MM.1S (cell line): ENCODE measurements at regions not wholly inside any gene's neighbourhood (a gene's known extent, or its start where the extent isn't known, plus 50 kb on each side); places are given as distances from the start of the nearest gene placed in this dataset.

Source experiments
- CTCF ChIP-seq: fragments of 300-600 bp; sonication (generic); IDR thresholded peaks from 2 replicates; pipeline ENCODE4 v1.5.1; 2016; ENCODE audit warnings: antibody characterized with exemption, low read length, mixed read lengths
- EZH2 ChIP-seq: fragments of 300-600 bp; sonication (generic); optimal IDR thresholded peaks from 2 replicates; pipeline ENCODE3; 2017; ENCODE audit warnings: low read depth, mild to moderate bottlenecking, antibody characterized with exemption, low read length, mixed read lengths
- EZH2phosphoT487 ChIP-seq: fragments of 300-600 bp; sonication (generic); IDR thresholded peaks from 2 replicates; pipeline ENCODE4 v1.6.1; 2018; ENCODE audit warnings: antibody characterized with exemption, low read length

GRCh38 chr11:62026739-62027370 lies 59.4 kb upstream of the FTH1 start:
- TF ChIP-seq EZH2 (no peak), CTCF (no peak), EZH2phosphoT487 (no peak)
